ENCODE measurements at regions not wholly inside any gene's neighbourhood (a gene's known extent, or its start where the extent isn't known, plus 50 kb on each side); places are given as distances from the start of the nearest gene placed in this dataset.

- intact Hi-C loops (cut with DNase I), result no loop called here
- Histone ChIP-seq H3K36me3 (no peaks in the 10 kb centered on the region), H3K4me1 (peaks cover 5% of the 10 kb centered on the region), H3K27ac (no peak overlapping the region), H3K4me3 (no peak overlapping the region), H3K27me3 (no peaks in the 10 kb centered on the region), H3K9me3 (no peaks in the 10 kb centered on the region)
- TF ChIP-seq POLR2AphosphoS5 (IDR thresholded peaks at IDR 0.05; ENCODE audit: insufficient read depth in 1 of 2, low read depth in 1 of 2), result no peak
- TF ChIP-seq CTCF (IDR thresholded peaks at IDR 0.05), result no peak
- no peak for TF ChIP-seq POLR2A (IDR thresholded peaks at IDR 0.05)
- no peak for DNase-seq (ENCODE audit: extremely low spot score in 2 of 2)
Measured at GRCh38 chr3:56857178-56857577, 55.4 kb upstream of the ARHGEF3 start.

GRCh38 chr3:56856752-56857151 lies 55.0 kb upstream of the ARHGEF3 start:
- no peaks in the 10 kb centered on the region for H3K27me3 ChIP-seq

GRCh38 chr3:56855856-56856512 lies 54.2 kb upstream of the ARHGEF3 start:
- no peaks in the 10 kb centered on the region for H3K36me3 ChIP-seq
- no peaks in the 10 kb centered on the region for H3K4me1 ChIP-seq
- no peak overlapping the region for H3K27ac ChIP-seq
- no peak overlapping the region for H3K4me3 ChIP-seq
- H3K9me3 ChIP-seq, result no peaks in the 10 kb centered on the region
- H3K27me3 ChIP-seq, result no peaks in the 10 kb centered on the region
- no peak for DNase-seq (ENCODE audit: extremely low spot score in 2 of 2)
- TF ChIP-seq POLR2AphosphoS5 (IDR thresholded peaks at IDR 0.05; ENCODE audit: insufficient read depth in 1 of 2, low read depth in 1 of 2), result no peak
- TF ChIP-seq CTCF (IDR thresholded peaks at IDR 0.05), result no peak
- no peak for TF ChIP-seq POLR2A (IDR thresholded peaks at IDR 0.05)
- intact Hi-C loops (cut with DNase I), result no loop called here

More at GRCh38 chr3:56856752-56857151, 55.0 kb upstream of the ARHGEF3 start:
- peaks cover 1% of the 10 kb centered on the region for H3K4me1 ChIP-seq
- no peak for TF ChIP-seq POLR2A (IDR thresholded peaks at IDR 0.05)
- DNase-seq (ENCODE audit: extremely low spot score in 2 of 2), result no peak
- H3K9me3 ChIP-seq, result no peaks in the 10 kb centered on the region
- H3K36me3 ChIP-seq, result no peaks in the 10 kb centered on the region
- intact Hi-C loops (cut with DNase I), result no loop called here
- no peak overlapping the region for H3K4me3 ChIP-seq
- H3K27ac ChIP-seq, result no peak overlapping the region

GRCh38 chr3:56854856-56855611 lies 53.3 kb upstream of the ARHGEF3 start:
- Histone ChIP-seq H3K27ac (no peak overlapping the region), H3K36me3 (no peaks in the 10 kb centered on the region), H3K27me3 (no peaks in the 10 kb centered on the region), H3K9me3 (no peaks in the 10 kb centered on the region), H3K4me1 (no peaks in the 10 kb centered on the region), H3K4me3 (no peak overlapping the region)
- intact Hi-C loops (cut with DNase I), result no loop called here
- DNase-seq (ENCODE audit: extremely low spot score in 2 of 2), result no peak
- TF ChIP-seq POLR2A (IDR thresholded peaks at IDR 0.05), result no peak
- no peak for TF ChIP-seq POLR2AphosphoS5 (IDR thresholded peaks at IDR 0.05; ENCODE audit: insufficient read depth in 1 of 2, low read depth in 1 of 2)
- TF ChIP-seq CTCF (IDR thresholded peaks at IDR 0.05), result no peak

GRCh38 chr3:56851966-56852884 lies 50.5 kb upstream of the ARHGEF3 start:
- no peak overlapping the region for H3K4me3 ChIP-seq
- no peak for TF ChIP-seq POLR2AphosphoS5 (IDR thresholded peaks at IDR 0.05; ENCODE audit: insufficient read depth in 1 of 2, low read depth in 1 of 2)
- TF ChIP-seq CTCF (IDR thresholded peaks at IDR 0.05), result no peak
- TF ChIP-seq POLR2A (IDR thresholded peaks at IDR 0.05), result no peak
- H3K9me3 ChIP-seq, result no peaks in the 10 kb centered on the region
- H3K36me3 ChIP-seq, result no peaks in the 10 kb centered on the region
- no peaks in the 10 kb centered on the region for H3K27me3 ChIP-seq
- H3K4me1 ChIP-seq, result no peaks in the 10 kb centered on the region
- intact Hi-C loops (cut with DNase I), result no loop called here
- DNase-seq (ENCODE audit: extremely low spot score in 2 of 2), result no peak
- H3K27ac ChIP-seq, result no peak overlapping the region

All from vagina (tissue), 2 donors.